HepG2 (cell line): ENCODE measurements at regions not wholly inside any gene's neighbourhood (a gene's known extent, or its start where the extent isn't known, plus 50 kb on each side); places are given as distances from the start of the nearest gene placed in this dataset.

Source experiments
- ADNP ChIP-seq: sonication (generic); formaldehyde crosslinking; IDR thresholded peaks from 2 replicates; pipeline ENCODE4 v1.4.0; 2020; ENCODE audit warnings: missing genetic modification reagents
- EZH2 ChIP-seq: conservative IDR thresholded peaks from 2 replicates; pipeline ENCODE4 v1.6.1; 2012; ENCODE audit warnings: mild to moderate bottlenecking, low read depth, low read length, moderate library complexity
- HMGA1 ChIP-seq: sonication (generic); formaldehyde crosslinking; conservative IDR thresholded peaks from 2 replicates; pipeline ENCODE4 v1.4.0; 2020; ENCODE audit warnings: missing genetic modification reagents
- NCOR1 ChIP-seq: fragments of 200-600 bp; sonication (generic); IDR thresholded peaks from 2 replicates; pipeline ENCODE4 v1.7.0; 2017; ENCODE audit warnings: antibody characterized with exemption, low read length, borderline replicate concordance
- NFKBIZ ChIP-seq: IDR thresholded peaks from 2 replicates; pipeline ENCODE4 v1.6.1; 2018; ENCODE audit warnings: missing genetic modification reagents, missing compliant biosample characterization
- SATB2 ChIP-seq: sonication (generic); formaldehyde crosslinking; IDR thresholded peaks from 2 replicates; pipeline ENCODE4 v1.5.0; 2020; ENCODE audit warnings: missing genetic modification reagents
- SMYD3 ChIP-seq: sonication (generic); formaldehyde crosslinking; IDR thresholded peaks from 2 replicates; pipeline ENCODE4 v1.8.1; 2023; ENCODE audit warnings: mild to moderate bottlenecking, missing genetic modification reagents
- TAF1 ChIP-seq: sonication (generic); formaldehyde crosslinking; IDR thresholded peaks from 2 replicates; pipeline ENCODE4 v1.4.0; 2020; ENCODE audit warnings: missing genetic modification reagents
- YY1 ChIP-seq: IDR thresholded peaks from 2 replicates; pipeline ENCODE4 v1.6.1; 2011; ENCODE audit warnings: low read length, low read depth, moderate library complexity, mild to moderate bottlenecking; ENCODE audit not compliant: insufficient read depth, insufficient replicate concordance
- ZEB1 ChIP-seq: IDR thresholded peaks from 2 replicates; pipeline ENCODE4 v1.6.1; 2012; ENCODE audit warnings: mild to moderate bottlenecking, low read depth, inconsistent platforms; ENCODE audit not compliant: insufficient replicate concordance
- ZNF354B ChIP-seq: sonication (generic); formaldehyde crosslinking; IDR thresholded peaks from 2 replicates; pipeline ENCODE4 v1.8.0; 2022; ENCODE audit warnings: mild to moderate bottlenecking, missing genetic modification reagents
- ZNF562 ChIP-seq: sonication (generic); formaldehyde crosslinking; IDR thresholded peaks from 2 replicates; pipeline ENCODE4 v1.8.0; 2022; ENCODE audit warnings: missing genetic modification reagents, borderline replicate concordance
- ZNF589 ChIP-seq: sonication (generic); formaldehyde crosslinking; conservative IDR thresholded peaks from 2 replicates; pipeline ENCODE4 v1.8.0; 2022; ENCODE audit warnings: mild to moderate bottlenecking, moderate library complexity, missing genetic modification reagents
- ZNF761 ChIP-seq: sonication (generic); formaldehyde crosslinking; conservative IDR thresholded peaks from 2 replicates; pipeline ENCODE4 v1.4.0; 2020; ENCODE audit warnings: mild to moderate bottlenecking, missing genetic modification reagents
- TF ChIP-seq, protein P1 (sequence below): IDR thresholded peaks from 2 replicates; pipeline ENCODE4 v1.6.1; 2016; ENCODE audit warnings: mild to moderate bottlenecking, missing biosample characterization, missing genetic modification reagents
- TF ChIP-seq, protein P2 (sequence below): sonication (generic); formaldehyde crosslinking; IDR thresholded peaks from 2 replicates; pipeline ENCODE4 v1.9.0; 2021; ENCODE audit warnings: missing genetic modification reagents, borderline replicate concordance
- TF ChIP-seq, protein P3 (sequence below): sonication (generic); formaldehyde crosslinking; IDR thresholded peaks from 2 replicates; pipeline ENCODE4 v1.5.0; 2020; ENCODE audit warnings: missing genetic modification reagents
- TF ChIP-seq, protein P4 (sequence below): sonication (generic); formaldehyde crosslinking; IDR thresholded peaks from 2 replicates; pipeline ENCODE4 v1.4.0; 2020; ENCODE audit warnings: missing genetic modification reagents, borderline replicate concordance
- TF ChIP-seq, protein P5 (sequence below): sonication (generic); formaldehyde crosslinking; IDR thresholded peaks from 2 replicates; pipeline ENCODE4 v1.4.0; 2020; ENCODE audit warnings: mild to moderate bottlenecking, missing genetic modification reagents

DNA sequence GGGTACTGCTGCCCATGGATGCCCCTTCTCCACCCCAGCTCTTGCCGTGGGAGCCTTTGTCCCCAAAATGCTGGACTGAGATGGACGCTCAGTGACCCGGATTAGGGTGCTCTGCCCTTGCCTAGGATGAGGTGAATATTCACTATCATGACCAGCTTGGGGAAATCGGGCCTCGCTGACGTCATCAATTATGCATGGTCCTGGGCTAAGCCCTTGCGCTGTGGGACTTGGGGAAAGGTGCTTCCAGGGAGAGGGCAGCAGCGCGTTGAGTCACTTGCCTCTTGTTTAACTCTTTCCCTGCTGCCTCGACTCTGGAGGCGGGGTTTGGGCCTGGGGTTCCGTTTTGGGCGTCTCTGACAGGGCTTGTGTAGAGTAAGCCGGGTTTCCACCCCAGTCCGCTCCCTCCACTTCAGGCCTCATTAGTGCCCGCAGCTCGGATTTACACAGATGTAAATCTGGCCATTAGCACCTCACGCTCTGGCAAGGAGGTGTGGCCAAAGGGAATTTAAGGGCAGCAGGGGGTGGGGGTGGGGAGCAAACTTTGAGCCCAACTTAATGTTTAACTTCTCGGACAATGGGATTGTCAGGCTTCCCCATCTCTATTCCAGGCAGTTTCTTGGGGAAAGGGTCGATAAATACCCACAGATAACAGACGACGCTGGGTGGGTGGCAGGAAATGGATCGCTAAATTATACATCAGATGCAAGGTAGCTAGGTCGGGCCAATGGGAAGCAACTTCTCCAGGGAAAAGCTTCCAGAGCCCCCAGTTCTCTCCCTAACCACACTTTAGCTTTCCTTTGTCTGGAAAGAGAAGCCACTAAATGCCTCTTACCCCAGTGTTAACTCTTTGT is 51.3 kb upstream of the TCF7L2 start (continued):
- TF ChIP-seq ZNF354B (CRISPR knock-in tag), result no peak
- no peak for TF ChIP-seq SATB2
- no peak for TF ChIP-seq YY1
- TF ChIP-seq, protein P1, sequence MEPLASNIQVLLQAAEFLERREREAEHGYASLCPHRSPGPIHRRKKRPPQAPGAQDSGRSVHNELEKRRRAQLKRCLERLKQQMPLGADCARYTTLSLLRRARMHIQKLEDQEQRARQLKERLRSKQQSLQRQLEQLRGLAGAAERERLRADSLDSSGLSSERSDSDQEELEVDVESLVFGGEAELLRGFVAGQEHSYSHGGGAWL, result peak; percentile 26; the same call in 1 of the 2 replicates
- TF ChIP-seq, protein P2, sequence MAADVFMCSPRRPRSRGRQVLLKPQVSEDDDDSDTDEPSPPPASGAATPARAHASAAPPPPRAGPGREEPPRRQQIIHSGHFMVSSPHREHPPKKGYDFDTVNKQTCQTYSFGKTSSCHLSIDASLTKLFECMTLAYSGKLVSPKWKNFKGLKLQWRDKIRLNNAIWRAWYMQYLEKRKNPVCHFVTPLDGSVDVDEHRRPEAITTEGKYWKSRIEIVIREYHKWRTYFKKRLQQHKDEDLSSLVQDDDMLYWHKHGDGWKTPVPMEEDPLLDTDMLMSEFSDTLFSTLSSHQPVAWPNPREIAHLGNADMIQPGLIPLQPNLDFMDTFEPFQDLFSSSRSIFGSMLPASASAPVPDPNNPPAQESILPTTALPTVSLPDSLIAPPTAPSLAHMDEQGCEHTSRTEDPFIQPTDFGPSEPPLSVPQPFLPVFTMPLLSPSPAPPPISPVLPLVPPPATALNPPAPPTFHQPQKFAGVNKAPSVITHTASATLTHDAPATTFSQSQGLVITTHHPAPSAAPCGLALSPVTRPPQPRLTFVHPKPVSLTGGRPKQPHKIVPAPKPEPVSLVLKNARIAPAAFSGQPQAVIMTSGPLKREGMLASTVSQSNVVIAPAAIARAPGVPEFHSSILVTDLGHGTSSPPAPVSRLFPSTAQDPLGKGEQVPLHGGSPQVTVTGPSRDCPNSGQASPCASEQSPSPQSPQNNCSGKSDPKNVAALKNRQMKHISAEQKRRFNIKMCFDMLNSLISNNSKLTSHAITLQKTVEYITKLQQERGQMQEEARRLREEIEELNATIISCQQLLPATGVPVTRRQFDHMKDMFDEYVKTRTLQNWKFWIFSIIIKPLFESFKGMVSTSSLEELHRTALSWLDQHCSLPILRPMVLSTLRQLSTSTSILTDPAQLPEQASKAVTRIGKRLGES, result no peak
- no peak for TF ChIP-seq EZH2
- peak; percentile 62; the same call in 1 of the 2 replicates for TF ChIP-seq TAF1 (CRISPR knock-in tag)
- no peak for TF ChIP-seq ZNF562 (CRISPR knock-in tag)
- no peak for TF ChIP-seq SMYD3
- peak; percentile 92 for TF ChIP-seq NCOR1
- no peak for TF ChIP-seq HMGA1 (CRISPR knock-in tag)
- no peak for TF ChIP-seq NFKBIZ (CRISPR knock-in tag)
- TF ChIP-seq ZNF761 (CRISPR knock-in tag), result no peak
- TF ChIP-seq, protein P3, sequence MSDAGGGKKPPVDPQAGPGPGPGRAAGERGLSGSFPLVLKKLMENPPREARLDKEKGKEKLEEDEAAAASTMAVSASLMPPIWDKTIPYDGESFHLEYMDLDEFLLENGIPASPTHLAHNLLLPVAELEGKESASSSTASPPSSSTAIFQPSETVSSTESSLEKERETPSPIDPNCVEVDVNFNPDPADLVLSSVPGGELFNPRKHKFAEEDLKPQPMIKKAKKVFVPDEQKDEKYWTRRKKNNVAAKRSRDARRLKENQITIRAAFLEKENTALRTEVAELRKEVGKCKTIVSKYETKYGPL (CRISPR knock-in tag), result no peak
- TF ChIP-seq, protein P4, sequence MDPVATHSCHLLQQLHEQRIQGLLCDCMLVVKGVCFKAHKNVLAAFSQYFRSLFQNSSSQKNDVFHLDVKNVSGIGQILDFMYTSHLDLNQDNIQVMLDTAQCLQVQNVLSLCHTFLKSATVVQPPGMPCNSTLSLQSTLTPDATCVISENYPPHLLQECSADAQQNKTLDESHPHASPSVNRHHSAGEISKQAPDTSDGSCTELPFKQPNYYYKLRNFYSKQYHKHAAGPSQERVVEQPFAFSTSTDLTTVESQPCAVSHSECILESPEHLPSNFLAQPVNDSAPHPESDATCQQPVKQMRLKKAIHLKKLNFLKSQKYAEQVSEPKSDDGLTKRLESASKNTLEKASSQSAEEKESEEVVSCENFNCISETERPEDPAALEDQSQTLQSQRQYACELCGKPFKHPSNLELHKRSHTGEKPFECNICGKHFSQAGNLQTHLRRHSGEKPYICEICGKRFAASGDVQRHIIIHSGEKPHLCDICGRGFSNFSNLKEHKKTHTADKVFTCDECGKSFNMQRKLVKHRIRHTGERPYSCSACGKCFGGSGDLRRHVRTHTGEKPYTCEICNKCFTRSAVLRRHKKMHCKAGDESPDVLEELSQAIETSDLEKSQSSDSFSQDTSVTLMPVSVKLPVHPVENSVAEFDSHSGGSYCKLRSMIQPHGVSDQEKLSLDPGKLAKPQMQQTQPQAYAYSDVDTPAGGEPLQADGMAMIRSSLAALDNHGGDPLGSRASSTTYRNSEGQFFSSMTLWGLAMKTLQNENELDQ (CRISPR knock-in tag), result no peak
- 0 out of 2 replicates have a peak, but pooled peaks have one; percentile 14 for TF ChIP-seq ADNP (CRISPR knock-in tag)
- no peak for TF ChIP-seq ZNF589 (CRISPR knock-in tag)
- TF ChIP-seq ZEB1, result peak; percentile 15
- TF ChIP-seq, protein P5, sequence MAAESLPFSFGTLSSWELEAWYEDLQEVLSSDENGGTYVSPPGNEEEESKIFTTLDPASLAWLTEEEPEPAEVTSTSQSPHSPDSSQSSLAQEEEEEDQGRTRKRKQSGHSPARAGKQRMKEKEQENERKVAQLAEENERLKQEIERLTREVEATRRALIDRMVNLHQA, result no peak
